Activated CD8-positive, alpha-beta memory T cell treated with anti-CD3 and anti-CD28 coated beads, Interleukin-2, amount 50 U/mL, for 48 hours (primary cell): ENCODE measurements at regions not wholly inside any gene's neighbourhood (a gene's known extent, or its start where the extent isn't known, plus 50 kb on each side); places are given as distances from the start of the nearest gene placed in this dataset.

Experiments
- DNase-seq: peaks from one replicate; pipeline ENCODE4 v3.0.0-alpha.2; 2020

DNA sequence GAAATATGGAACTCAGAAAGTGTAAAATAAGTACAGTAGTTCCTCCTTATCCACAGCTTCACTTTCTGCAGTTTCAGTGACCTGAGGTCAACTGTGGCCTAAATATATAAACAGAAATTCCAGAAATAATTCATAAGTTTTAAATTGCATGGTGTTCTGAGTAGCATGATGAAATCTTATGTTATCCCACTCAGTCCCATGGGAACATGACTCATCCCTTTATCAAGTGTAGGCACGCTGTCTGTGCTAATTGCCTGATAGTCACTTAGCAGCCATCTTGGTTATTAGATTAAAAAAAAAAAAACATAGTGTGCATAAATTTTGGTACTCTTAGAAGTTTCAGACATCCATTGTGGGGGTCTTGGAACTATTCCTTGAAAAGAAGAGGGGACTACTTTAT, 983.4 kb upstream of the ADGRL3 start:
- DNase-seq = no peak

GRCh38 chr4:60221866-60222265, 978.3 kb upstream of the ADGRL3 start:
- DNase-seq = no peak

- no peak for DNase-seq
Observed at GRCh38 chr4:60223208-60223923, 976.8 kb upstream of the ADGRL3 start.

DNA sequence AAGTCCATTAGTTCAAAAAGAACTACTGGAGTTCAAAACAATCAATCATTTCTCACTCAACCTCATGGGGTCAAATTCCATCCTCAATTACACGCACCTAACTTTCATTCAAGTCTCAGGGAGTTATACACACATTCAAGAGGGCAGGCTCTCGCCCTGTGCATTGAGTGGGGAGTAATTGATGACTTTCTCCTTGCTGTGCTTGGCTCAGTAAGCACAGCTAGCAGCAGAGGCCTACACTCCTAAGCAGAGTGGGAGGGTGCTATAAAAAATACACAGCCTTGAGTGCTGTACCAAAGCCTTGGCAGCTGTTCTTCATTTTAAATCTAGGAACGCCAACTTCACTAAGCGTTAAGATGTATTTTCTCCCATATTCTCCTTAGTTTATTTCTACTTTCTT, 958.3 kb upstream of the ADGRL3 start:
- DNase-seq = no peak

- DNase-seq = no peak
Observed at GRCh38 chr4:60249784-60250183, 950.3 kb upstream of the ADGRL3 start.

DNA sequence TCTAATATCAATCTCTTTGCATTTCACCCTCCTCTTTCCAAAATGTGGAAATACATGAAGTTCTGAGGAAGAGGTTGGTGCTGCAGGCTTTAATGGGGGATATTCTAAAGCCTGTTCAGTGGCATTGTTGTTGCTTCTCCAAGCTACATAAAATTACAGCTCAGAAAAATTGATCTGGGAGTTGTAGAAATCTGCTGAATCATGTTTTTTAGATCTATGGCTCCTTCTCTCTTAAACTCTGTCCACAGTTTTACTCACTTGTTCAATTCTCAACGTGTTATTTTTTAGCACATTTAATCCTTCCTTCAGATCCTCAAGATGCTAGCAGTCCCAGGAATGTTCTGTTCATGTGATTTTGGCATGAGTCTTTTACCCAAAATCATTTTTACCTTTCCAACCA, 949.5 kb upstream of the ADGRL3 start:
- DNase-seq = no peak

- no peak for DNase-seq
Observed at GRCh38 chr4:60259781-60260180, 940.3 kb upstream of the ADGRL3 start.

DNA sequence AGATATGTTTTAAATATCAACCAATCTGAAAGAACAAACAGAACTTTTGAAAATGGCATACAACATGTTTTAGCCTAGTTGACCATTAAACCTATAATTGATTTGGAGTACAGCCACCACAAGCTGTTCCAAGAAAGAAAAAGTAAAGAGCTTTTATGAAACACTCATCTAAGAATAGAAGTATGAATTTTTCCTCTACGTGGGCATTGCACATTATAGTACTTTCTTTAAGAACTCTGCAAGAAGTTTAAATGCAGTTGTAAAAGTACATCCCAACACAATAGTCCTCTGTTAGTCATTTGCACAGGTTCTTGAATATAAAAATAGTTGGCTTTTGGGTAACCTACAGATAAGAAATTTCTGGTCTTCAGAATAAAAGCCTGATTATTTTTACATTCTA, 933.6 kb upstream of the ADGRL3 start:
- DNase-seq = no peak

DNA sequence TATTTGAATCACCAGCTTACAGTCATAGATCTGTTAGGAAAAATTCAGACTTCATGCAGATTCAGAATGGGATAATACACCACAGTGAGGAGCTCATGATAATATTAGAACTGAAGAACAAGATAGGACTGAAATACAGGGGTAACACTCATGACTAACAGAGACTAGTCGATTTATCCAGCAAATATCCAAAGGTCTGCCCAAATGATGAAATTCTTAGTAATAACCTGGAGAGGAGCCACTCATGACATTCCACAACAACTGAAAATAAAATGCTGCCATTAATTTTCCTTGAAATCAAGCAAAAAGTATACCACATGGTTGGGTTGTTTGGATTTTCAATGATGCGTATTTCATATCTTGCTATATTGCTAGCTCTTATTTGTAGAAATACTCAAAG, 903.7 kb upstream of the ADGRL3 start:
- no peak for DNase-seq

DNA sequence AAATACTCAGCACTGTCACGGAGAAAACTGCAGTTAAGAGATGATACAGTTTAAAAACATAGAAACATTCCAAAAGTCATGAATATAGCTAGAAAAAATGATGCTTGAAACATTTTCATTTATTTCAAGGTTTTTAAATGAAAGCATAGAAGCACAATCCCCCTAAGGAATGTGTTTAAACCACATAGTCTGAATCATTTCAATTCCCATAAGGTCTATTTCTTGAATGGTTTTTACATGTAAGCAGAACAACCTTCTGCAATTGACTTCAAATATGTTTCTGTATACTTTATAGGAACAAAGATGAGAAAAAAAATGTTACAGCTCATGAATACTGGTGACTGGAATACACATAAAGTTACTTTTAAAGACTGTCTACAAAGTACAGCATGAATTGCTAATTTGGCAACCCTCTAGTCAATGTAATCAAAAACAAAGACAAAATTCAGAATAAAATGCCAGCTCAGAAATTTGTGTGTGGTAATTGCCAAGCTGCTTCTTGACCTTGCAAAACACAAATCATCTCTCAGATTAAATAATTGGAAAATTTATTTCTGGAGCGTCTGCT, 886.4 kb upstream of the ADGRL3 start:
- no peak for DNase-seq

DNA sequence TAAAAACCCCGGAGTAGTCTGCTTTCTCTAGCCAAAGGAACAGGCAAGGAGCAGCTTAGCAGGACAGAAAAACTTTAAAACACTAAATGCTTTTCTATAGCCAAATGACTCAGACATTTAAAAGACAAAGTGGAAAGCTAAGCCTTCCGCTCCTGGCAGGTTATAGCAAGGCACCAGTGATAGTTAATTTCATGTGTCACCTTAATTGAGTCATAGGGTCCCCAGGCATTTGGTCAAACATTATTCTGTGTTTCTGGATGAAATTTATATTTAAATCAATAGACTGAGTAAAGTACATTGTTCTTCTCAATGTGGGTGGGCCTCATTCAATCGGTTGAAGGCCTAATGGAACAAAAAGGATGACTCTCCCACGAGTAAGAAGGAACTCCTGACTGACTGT, 885.7 kb upstream of the ADGRL3 start:
- DNase-seq = no peak

GRCh38 chr4:60315586-60315985, 884.5 kb upstream of the ADGRL3 start:
- no peak for DNase-seq

GRCh38 chr4:60326735-60327134, 873.4 kb upstream of the ADGRL3 start:
- no peak for DNase-seq

DNA sequence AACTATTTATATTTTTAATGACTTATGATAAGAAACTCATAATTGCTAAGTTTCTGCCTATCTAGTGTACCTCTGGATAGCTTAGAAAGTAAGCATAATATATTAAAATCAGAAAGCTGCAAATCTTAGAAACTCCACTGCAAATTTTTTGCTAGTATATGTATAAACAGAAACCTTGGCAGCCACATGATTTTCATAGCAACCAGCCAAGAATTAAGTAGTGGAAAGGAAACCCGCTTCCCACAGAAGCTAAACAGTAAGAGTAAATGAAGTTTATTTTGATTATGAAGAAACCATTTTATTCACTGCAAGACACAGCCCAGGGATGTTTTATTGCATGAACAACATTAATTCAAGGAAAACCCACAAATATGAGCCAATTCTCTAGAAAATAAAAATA, 872.5 kb upstream of the ADGRL3 start:
- DNase-seq = no peak

- no peak for DNase-seq
Observed at GRCh38 chr4:60344908-60345307, 855.2 kb upstream of the ADGRL3 start.

DNA sequence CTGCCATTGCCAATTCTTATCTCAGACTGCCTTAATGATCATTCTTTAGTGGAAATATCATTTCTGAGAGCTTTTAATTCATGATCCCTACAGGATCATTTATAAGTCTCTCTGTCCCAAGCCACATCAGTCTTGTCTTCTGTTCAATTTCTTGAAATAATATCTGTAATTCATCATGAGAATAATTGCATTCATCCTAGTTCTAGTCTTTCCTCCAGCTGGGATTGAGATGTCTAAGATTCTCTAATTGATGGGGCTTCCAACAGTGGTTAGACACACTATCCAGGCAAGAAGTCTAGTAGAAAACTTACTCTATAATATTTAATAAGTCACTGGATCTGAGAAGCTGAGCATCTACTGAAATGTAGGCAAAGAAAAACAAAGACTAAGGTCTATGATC, 854.7 kb upstream of the ADGRL3 start:
- no peak for DNase-seq

DNA sequence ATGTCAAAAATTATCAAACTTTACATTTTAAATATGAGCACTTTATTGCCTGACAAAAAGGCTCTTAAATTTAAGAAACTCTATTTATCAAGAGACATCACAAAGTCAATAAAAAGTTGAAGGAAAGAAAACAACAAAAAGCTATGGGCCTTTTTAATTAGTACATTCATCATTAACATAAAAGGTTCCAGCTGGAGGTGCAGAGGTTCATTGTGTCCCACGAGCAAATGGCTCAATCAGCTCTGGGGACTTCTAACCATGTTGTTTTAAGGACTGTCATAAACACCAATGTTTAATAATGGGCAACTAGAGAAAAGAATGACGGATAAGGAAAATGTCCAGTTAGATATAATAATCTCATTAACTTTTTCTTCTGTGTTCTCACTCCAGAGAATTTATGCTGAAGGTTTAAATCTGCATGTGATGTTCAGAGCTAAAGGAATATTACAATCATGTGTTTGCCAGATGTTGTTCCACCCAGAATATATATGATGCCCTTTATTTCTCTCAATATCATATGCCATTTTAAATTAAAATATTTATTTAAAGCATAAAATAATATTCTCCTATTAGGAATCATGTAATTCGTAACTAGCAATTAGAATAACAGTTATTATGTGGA, 840.3 kb upstream of the ADGRL3 start:
- no peak for DNase-seq

DNA sequence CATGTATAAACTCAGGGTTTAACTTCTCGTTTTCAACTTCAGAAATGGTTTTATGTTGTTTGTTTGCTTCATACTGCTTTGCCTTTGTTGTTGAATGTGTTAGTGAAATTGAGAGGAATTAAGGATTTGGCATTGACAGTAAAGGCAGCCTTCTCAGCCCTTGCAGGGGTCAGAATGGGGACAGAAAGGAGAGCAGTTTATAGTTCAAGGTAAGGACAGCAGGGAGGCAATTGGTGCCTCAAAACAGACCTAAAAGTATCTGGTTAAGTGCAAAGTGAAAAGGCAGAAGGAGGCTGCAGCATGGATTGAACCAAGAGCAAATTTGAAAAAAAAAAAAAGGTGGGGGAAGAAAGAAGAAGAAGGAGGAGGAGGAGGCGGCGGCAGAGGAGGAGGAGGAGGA, 835.0 kb upstream of the ADGRL3 start:
- DNase-seq = no peak

DNA sequence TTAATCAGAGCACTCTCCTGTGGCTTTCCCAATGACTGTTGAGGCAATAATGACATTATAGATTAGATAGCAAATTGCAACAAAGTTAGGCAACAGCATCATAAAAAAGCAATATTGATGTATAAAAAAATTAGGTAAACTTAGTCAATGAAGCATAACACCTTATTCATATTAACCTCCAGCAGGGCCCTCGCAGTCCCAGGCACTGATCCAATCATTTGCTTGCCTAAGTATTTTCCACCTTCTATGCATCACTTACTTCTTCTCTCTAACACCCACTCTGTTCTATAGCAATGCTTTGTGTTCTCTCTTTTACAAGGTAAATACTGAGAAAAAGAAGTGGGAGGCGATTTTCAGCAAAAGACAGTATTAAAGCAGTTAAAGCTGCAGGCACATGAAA, 833.5 kb upstream of the ADGRL3 start:
- DNase-seq = no peak

GRCh38 chr4:60368986-60369385, 831.1 kb upstream of the ADGRL3 start:
- DNase-seq = no peak

DNA sequence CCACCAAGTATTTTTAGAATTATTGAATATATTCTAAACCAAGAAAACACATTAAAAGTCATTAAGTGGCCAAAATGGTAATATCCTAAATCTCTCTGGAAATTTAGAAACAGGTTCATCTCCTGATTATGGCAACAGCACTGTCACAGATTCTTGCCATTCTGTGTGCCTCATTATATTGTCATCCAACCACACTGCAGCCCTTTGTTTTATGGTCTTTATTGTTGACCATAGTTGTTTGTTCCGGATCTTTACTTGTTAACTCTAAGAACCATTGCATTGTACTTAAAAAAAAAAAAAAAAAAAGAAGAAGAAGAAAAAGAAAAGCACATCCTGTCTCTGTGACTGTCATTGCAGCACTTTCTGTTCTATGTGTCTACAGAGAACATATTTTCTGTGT, 822.1 kb upstream of the ADGRL3 start:
- DNase-seq = no peak

DNA sequence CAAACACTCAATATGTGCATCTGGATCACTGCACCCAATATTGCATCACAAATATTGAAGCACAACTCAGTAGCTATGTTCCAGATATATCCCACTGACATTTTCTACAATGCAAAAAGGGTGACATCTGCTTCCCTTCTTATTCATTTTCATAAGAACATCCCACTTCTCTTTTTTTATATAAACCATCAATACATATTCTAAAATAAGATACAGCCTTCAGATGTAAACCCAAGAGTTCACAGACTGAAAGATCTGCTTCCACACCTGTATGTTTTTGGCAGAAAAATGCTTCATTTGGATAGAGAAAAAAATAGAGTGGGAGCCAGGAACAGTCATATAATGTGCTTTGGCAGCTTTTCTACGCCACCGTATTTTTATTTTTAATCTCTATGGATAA, 815.6 kb upstream of the ADGRL3 start:
- DNase-seq = no peak

GRCh38 chr4:60389633-60390032, 810.5 kb upstream of the ADGRL3 start:
- no peak for DNase-seq

- no peak for DNase-seq
Observed at GRCh38 chr4:60396341-60397049, 803.6 kb upstream of the ADGRL3 start.
